GM18520 (cell line): ENCODE measurements at regions not wholly inside any gene's neighbourhood (a gene's known extent, or its start where the extent isn't known, plus 50 kb on each side); places are given as distances from the start of the nearest gene placed in this dataset.
"Not testable (repeated sequence)": the region's sequence is repeated elsewhere in the genome, so short reads cannot be mapped to it uniquely, and the experiment has no call there.

Experiments
- ATAC-seq: cut with Tn5 transposase; IDR thresholded peaks from one replicate; pipeline ENCODE4 v1.9.1; 2021; ENCODE audit not compliant: unreplicated experiment

- ATAC-seq: no peak
These were observed 235.2 kb downstream of the SIM1 start for GRCh38 chr6:100229512-100229911.

- peak; percentile 98 for ATAC-seq
These were observed 234.9 kb upstream of the MCHR2 start for GRCh38 chr6:100228834-100229441.

- peak; percentile 0 for ATAC-seq
These were observed 234.4 kb upstream of the MCHR2 start for GRCh38 chr6:100228437-100228833.

- no peak for ATAC-seq
These were observed 232.8 kb upstream of the MCHR2 start for GRCh38 chr6:100226811-100227210.

GRCh38 chr6:100223952-100224351, 229.9 kb upstream of the MCHR2 start:
- ATAC-seq: not testable (repeated sequence)

- ATAC-seq: no peak
These were observed 226.5 kb upstream of the MCHR2 start for GRCh38 chr6:100220543-100220942.

GRCh38 chr6:100217225-100218012, 223.4 kb upstream of the MCHR2 start:
- ATAC-seq: no peak

GRCh38 chr6:100216760-100217159, 222.7 kb upstream of the MCHR2 start:
- ATAC-seq: no peak

- ATAC-seq: no peak
These were observed 218.1 kb upstream of the MCHR2 start for GRCh38 chr6:100212131-100212530.

GRCh38 chr6:100210137-100211117, 216.4 kb upstream of the MCHR2 start:
- no peak for ATAC-seq

GRCh38 chr6:100209323-100210136, 215.5 kb upstream of the MCHR2 start:
- ATAC-seq: no peak

GRCh38 chr6:100203400-100203799, 209.4 kb upstream of the MCHR2 start:
- no peak for ATAC-seq

GRCh38 chr6:100202417-100203194, 208.6 kb upstream of the MCHR2 start:
- no peak for ATAC-seq

- ATAC-seq: not testable (repeated sequence)
These were observed 202.4 kb upstream of the MCHR2 start for GRCh38 chr6:100196214-100196982.

GRCh38 chr6:100195244-100195643, 201.2 kb upstream of the MCHR2 start:
- not testable (repeated sequence) for ATAC-seq

GRCh38 chr6:100194535-100194934, 200.5 kb upstream of the MCHR2 start:
- ATAC-seq: no peak

GRCh38 chr6:100188754-100189153, 194.7 kb upstream of the MCHR2 start:
- ATAC-seq: no peak

GRCh38 chr6:100186552-100186951, 192.5 kb upstream of the MCHR2 start:
- ATAC-seq: no peak

- ATAC-seq: peak; percentile 97
These were observed 191.6 kb upstream of the MCHR2 start for GRCh38 chr6:100185615-100186014.
